SK-N-SH treated with all-trans-retinoic acid at 6 μM for 48 hours (cell line): ENCODE measurements at regions not wholly inside any gene's neighbourhood (a gene's known extent, or its start where the extent isn't known, plus 50 kb on each side); places are given as distances from the start of the nearest gene placed in this dataset.

Experiments
- ATAC-seq: fragments of 200-7000 bp; cut with Tn5 transposase; 3 replicates; pipeline ENCODE4 v1.9.1; 2020; ENCODE audit warnings: mild to moderate bottlenecking, moderate library complexity
- ARNTL ChIP-seq: fragments of 450-650 bp; formaldehyde crosslinking; IDR thresholded peaks from 2 replicates; pipeline ENCODE4 v1.5.0; 2020; ENCODE audit warnings: low read depth, mild to moderate bottlenecking, moderate library complexity, borderline replicate concordance
- BACH2 ChIP-seq: fragments of 250-450 bp; sonication (Bioruptor Pico); IDR thresholded peaks from 2 replicates; pipeline ENCODE4 v1.9.0; 2021; ENCODE audit warnings: mild to moderate bottlenecking, borderline replicate concordance
- CSDC2 ChIP-seq: fragments of 250-450 bp; sonication (Bioruptor Pico); IDR thresholded peaks from 2 replicates; pipeline ENCODE4 v1.5.0; 2020; ENCODE audit warnings: mild to moderate bottlenecking, moderate library complexity
- ESRRG ChIP-seq: fragments of 250-450 bp; sonication (Bioruptor Pico); IDR thresholded peaks from 2 replicates; pipeline ENCODE4 v1.6.1; 2021; ENCODE audit warnings: mild to moderate bottlenecking
- GLIS3 ChIP-seq: fragments of 250-450 bp; sonication (Bioruptor Pico); IDR thresholded peaks from 2 replicates; pipeline ENCODE4 v1.5.0; 2020; ENCODE audit warnings: mild to moderate bottlenecking, moderate library complexity
- ISL1 ChIP-seq: fragments of 250-450 bp; sonication (Bioruptor Pico); IDR thresholded peaks from 2 replicates; pipeline ENCODE4 v2.1.2; 2022; ENCODE audit warnings: mild to moderate bottlenecking, moderate library complexity
- OSR1 ChIP-seq: fragments of 250-450 bp; sonication (Bioruptor Pico); IDR thresholded peaks from 2 replicates; pipeline ENCODE4 v1.8.0; 2022; ENCODE audit warnings: moderate library complexity, mild to moderate bottlenecking, inconsistent platforms
- PPARA ChIP-seq: fragments of 250-450 bp; sonication (Bioruptor Pico); IDR thresholded peaks from 2 replicates; pipeline ENCODE4 v1.5.0; 2020; ENCODE audit warnings: mild to moderate bottlenecking, borderline replicate concordance
- RARB ChIP-seq: fragments of 250-450 bp; sonication (Bioruptor Pico); IDR thresholded peaks from 2 replicates; pipeline ENCODE4 v1.8.0; 2021; ENCODE audit warnings: mild to moderate bottlenecking, moderate library complexity
- SNAI2 ChIP-seq: fragments of 250-450 bp; sonication (Bioruptor Pico); IDR thresholded peaks from 2 replicates; pipeline ENCODE4 v1.5.0; 2020; ENCODE audit warnings: mild to moderate bottlenecking, moderate library complexity
- TCF4 ChIP-seq: fragments of 250-450 bp; sonication (Bioruptor Pico); IDR thresholded peaks from 2 replicates; pipeline ENCODE4 v1.8.0; 2021; ENCODE audit warnings: mild to moderate bottlenecking, moderate library complexity, borderline replicate concordance
- TOX ChIP-seq: fragments of 250-450 bp; sonication (Bioruptor Pico); IDR thresholded peaks from 2 replicates; pipeline ENCODE4 v1.8.0; 2021; ENCODE audit warnings: mild to moderate bottlenecking, moderate library complexity, borderline replicate concordance
- ZC3H10 ChIP-seq: fragments of 250-450 bp; sonication (Bioruptor Pico); IDR thresholded peaks from 2 replicates; pipeline ENCODE4 v1.5.1; 2021; ENCODE audit warnings: mild to moderate bottlenecking, moderate library complexity
- ZFP3 ChIP-seq: fragments of 250-450 bp; sonication (Bioruptor Pico); IDR thresholded peaks from 2 replicates; pipeline ENCODE4 v1.5.0; 2020; ENCODE audit warnings: mild to moderate bottlenecking, moderate library complexity
- ZFP30 ChIP-seq: fragments of 450-650 bp; formaldehyde crosslinking; IDR thresholded peaks from 2 replicates; pipeline ENCODE4 v1.5.0; 2022; ENCODE audit warnings: mild to moderate bottlenecking, moderate library complexity
- ZNF565 ChIP-seq: fragments of 450-650 bp; formaldehyde crosslinking; conservative IDR thresholded peaks from 2 replicates; pipeline ENCODE4 v1.5.0; 2020; ENCODE audit warnings: low read depth, mild to moderate bottlenecking, moderate library complexity
- ZNF70 ChIP-seq: fragments of 450-650 bp; formaldehyde crosslinking; IDR thresholded peaks from 2 replicates; pipeline ENCODE4 v1.5.0; 2020; ENCODE audit warnings: mild to moderate bottlenecking, moderate library complexity
- ZNF8 ChIP-seq: fragments of 450-650 bp; formaldehyde crosslinking; IDR thresholded peaks from 2 replicates; pipeline ENCODE4 v1.5.0; 2020; ENCODE audit warnings: mild to moderate bottlenecking, moderate library complexity
- TF ChIP-seq, protein P1 (sequence below): fragments of 250-450 bp; sonication (Bioruptor Pico); IDR thresholded peaks from 2 replicates; pipeline ENCODE4 v1.5.1; 2020; ENCODE audit warnings: low read depth, mild to moderate bottlenecking, moderate library complexity
- TF ChIP-seq, protein P2 (sequence below): fragments of 250-450 bp; sonication (Bioruptor Pico); IDR thresholded peaks from 2 replicates; pipeline ENCODE4 v1.5.0; 2020; ENCODE audit warnings: mild to moderate bottlenecking, moderate library complexity
- TF ChIP-seq, protein P3 (sequence below): fragments of 250-450 bp; sonication (Bioruptor Pico); IDR thresholded peaks from 2 replicates; pipeline ENCODE4 v1.5.1; 2021; ENCODE audit warnings: mild to moderate bottlenecking, moderate library complexity
- TF ChIP-seq, protein P4 (sequence below): fragments of 250-450 bp; sonication (Bioruptor Pico); IDR thresholded peaks from 2 replicates; pipeline ENCODE4 v1.8.0; 2020; ENCODE audit warnings: mild to moderate bottlenecking, moderate library complexity, borderline replicate concordance
- TF ChIP-seq, protein P5 (sequence below): fragments of 250-450 bp; sonication (Bioruptor Pico); IDR thresholded peaks from 2 replicates; pipeline ENCODE4 v1.8.0; 2021; ENCODE audit warnings: low read depth, mild to moderate bottlenecking, moderate library complexity, borderline replicate concordance

DNA sequence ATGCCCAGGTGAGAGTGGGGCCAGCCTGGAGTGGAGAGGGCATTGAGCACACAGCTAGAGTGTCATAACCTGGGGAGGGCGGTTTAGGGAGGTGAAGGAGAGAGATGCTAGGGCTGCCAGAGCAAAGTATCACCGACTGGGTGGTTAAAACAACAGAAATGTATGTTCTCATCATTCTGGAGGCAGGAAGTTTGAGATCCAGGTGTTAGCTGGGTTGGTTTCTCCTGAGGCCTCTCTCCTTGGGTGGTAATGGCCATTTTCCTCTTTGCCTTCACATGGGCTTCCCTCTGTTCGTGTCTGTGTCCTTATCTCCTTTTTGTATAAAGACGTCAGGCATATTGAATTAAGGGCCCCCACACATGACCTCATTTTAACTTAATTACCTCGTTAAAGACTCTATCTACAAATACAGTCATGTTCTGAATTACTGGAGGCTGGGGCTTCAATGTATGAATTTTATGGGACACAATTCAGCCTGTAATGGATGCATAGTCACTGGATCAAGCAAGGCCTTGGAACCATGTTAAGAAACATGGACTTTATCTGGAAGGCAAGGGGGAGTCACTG lies 118.6 kb upstream of the IL12B start:
- no peak for ATAC-seq
- no peak for TF ChIP-seq CSDC2 (CRISPR knock-in tag)
- TF ChIP-seq, protein P1, sequence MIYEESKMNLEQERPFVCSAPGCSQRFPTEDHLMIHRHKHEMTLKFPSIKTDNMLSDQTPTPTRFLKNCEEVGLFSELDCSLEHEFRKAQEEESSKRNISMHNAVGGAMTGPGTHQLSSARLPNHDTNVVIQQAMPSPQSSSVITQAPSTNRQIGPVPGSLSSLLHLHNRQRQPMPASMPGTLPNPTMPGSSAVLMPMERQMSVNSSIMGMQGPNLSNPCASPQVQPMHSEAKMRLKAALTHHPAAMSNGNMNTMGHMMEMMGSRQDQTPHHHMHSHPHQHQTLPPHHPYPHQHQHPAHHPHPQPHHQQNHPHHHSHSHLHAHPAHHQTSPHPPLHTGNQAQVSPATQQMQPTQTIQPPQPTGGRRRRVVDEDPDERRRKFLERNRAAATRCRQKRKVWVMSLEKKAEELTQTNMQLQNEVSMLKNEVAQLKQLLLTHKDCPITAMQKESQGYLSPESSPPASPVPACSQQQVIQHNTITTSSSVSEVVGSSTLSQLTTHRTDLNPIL (CRISPR knock-in tag), result peak; percentile 88
- no peak for TF ChIP-seq ZC3H10
- TF ChIP-seq, protein P2, sequence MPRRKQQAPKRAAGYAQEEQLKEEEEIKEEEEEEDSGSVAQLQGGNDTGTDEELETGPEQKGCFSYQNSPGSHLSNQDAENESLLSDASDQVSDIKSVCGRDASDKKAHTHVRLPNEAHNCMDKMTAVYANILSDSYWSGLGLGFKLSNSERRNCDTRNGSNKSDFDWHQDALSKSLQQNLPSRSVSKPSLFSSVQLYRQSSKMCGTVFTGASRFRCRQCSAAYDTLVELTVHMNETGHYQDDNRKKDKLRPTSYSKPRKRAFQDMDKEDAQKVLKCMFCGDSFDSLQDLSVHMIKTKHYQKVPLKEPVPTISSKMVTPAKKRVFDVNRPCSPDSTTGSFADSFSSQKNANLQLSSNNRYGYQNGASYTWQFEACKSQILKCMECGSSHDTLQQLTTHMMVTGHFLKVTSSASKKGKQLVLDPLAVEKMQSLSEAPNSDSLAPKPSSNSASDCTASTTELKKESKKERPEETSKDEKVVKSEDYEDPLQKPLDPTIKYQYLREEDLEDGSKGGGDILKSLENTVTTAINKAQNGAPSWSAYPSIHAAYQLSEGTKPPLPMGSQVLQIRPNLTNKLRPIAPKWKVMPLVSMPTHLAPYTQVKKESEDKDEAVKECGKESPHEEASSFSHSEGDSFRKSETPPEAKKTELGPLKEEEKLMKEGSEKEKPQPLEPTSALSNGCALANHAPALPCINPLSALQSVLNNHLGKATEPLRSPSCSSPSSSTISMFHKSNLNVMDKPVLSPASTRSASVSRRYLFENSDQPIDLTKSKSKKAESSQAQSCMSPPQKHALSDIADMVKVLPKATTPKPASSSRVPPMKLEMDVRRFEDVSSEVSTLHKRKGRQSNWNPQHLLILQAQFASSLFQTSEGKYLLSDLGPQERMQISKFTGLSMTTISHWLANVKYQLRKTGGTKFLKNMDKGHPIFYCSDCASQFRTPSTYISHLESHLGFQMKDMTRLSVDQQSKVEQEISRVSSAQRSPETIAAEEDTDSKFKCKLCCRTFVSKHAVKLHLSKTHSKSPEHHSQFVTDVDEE (CRISPR knock-in tag), result no peak
- TF ChIP-seq SNAI2, result peak; percentile 48; the same call in 1 of the 2 replicates
- no peak for TF ChIP-seq TOX (CRISPR knock-in tag)
- TF ChIP-seq ZNF8, result no peak
- no peak for TF ChIP-seq ZFP30 (CRISPR knock-in tag)
- no peak for TF ChIP-seq ZNF70 (CRISPR knock-in tag)
- TF ChIP-seq, protein P3, sequence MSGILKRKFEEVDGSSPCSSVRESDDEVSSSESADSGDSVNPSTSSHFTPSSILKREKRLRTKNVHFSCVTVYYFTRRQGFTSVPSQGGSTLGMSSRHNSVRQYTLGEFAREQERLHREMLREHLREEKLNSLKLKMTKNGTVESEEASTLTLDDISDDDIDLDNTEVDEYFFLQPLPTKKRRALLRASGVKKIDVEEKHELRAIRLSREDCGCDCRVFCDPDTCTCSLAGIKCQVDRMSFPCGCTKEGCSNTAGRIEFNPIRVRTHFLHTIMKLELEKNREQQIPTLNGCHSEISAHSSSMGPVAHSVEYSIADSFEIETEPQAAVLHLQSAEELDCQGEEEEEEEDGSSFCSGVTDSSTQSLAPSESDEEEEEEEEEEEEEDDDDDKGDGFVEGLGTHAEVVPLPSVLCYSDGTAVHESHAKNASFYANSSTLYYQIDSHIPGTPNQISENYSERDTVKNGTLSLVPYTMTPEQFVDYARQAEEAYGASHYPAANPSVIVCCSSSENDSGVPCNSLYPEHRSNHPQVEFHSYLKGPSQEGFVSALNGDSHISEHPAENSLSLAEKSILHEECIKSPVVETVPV (CRISPR knock-in tag), result no peak
- TF ChIP-seq, protein P4, sequence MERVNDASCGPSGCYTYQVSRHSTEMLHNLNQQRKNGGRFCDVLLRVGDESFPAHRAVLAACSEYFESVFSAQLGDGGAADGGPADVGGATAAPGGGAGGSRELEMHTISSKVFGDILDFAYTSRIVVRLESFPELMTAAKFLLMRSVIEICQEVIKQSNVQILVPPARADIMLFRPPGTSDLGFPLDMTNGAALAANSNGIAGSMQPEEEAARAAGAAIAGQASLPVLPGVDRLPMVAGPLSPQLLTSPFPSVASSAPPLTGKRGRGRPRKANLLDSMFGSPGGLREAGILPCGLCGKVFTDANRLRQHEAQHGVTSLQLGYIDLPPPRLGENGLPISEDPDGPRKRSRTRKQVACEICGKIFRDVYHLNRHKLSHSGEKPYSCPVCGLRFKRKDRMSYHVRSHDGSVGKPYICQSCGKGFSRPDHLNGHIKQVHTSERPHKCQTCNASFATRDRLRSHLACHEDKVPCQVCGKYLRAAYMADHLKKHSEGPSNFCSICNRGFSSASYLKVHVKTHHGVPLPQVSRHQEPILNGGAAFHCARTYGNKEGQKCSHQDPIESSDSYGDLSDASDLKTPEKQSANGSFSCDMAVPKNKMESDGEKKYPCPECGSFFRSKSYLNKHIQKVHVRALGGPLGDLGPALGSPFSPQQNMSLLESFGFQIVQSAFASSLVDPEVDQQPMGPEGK (CRISPR knock-in tag), result peak; percentile 59; the same call in 1 of the 2 replicates
- no peak for TF ChIP-seq GLIS3
- no peak for TF ChIP-seq RARB (CRISPR knock-in tag)
- peak; percentile 70; the same call in 1 of the 2 replicates for TF ChIP-seq ZFP3 (CRISPR knock-in tag)
- TF ChIP-seq OSR1 (CRISPR knock-in tag), result no peak
- TF ChIP-seq BACH2 (CRISPR knock-in tag), result no peak
- TF ChIP-seq ARNTL (CRISPR knock-in tag), result no peak
- peak; percentile 41 for TF ChIP-seq ISL1 (CRISPR knock-in tag)
- TF ChIP-seq TCF4 (CRISPR knock-in tag), result no peak
- TF ChIP-seq ZNF565 (CRISPR knock-in tag), result no peak
- TF ChIP-seq ESRRG (CRISPR knock-in tag), result no peak
- TF ChIP-seq PPARA, result no peak
- TF ChIP-seq, protein P5, sequence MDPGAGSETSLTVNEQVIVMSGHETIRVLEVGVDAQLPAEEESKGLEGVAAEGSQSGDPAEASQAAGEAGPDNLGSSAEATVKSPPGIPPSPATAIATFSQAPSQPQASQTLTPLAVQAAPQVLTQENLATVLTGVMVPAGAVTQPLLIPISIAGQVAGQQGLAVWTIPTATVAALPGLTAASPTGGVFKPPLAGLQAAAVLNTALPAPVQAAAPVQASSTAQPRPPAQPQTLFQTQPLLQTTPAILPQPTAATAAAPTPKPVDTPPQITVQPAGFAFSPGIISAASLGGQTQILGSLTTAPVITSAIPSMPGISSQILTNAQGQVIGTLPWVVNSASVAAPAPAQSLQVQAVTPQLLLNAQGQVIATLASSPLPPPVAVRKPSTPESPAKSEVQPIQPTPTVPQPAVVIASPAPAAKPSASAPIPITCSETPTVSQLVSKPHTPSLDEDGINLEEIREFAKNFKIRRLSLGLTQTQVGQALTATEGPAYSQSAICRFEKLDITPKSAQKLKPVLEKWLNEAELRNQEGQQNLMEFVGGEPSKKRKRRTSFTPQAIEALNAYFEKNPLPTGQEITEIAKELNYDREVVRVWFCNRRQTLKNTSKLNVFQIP (CRISPR knock-in tag), result no peak

DNA sequence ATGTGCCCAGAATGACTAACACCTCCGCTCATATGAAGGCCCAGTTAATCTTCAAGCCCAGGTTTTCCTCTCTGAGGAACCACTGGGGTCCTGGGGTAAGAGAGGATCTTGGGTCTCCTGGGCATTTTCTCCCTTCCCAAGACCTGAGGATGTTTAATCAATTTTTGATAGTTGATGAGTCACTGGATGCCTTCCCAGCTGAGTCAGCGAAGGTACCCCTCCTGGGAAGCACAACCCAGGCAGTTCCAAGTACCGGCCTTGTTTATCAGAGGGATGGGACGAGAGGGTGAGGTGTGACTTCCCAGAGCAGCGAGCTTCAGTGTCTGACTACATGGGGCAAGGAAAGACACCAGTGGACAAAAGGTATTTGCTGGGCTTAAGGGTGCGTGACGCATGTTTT lies 119.6 kb upstream of the IL12B start:
- no peak for TF ChIP-seq SNAI2
- TF ChIP-seq, protein P1 (CRISPR knock-in tag), result no peak
- TF ChIP-seq, protein P5 (CRISPR knock-in tag), result no peak
- TF ChIP-seq, all 23 proteins: peak for 0
- peak; percentile 24 for ATAC-seq
